OCI-LY7 (cell line): ENCODE measurements at regions not wholly inside any gene's neighbourhood (a gene's known extent, or its start where the extent isn't known, plus 50 kb on each side); places are given as distances from the start of the nearest gene placed in this dataset.

Experiments
- CTCF ChIP-seq: fragments of 200-600 bp; sonication (generic); conservative IDR thresholded peaks from 2 replicates; pipeline ENCODE4 v1.5.1; 2014; ENCODE audit warnings: mild to moderate bottlenecking, antibody characterized with exemption, low read length, moderate library complexity, mixed read lengths
- EZH2phosphoT487 ChIP-seq: fragments of 200-600 bp; sonication (generic); IDR thresholded peaks from 2 replicates; pipeline ENCODE4 v1.6.1; 2018; ENCODE audit warnings: low read depth, borderline replicate concordance, mild to moderate bottlenecking, mixed run types, antibody characterized with exemption, low read length, moderate library complexity, mixed read lengths

- TF ChIP-seq CTCF = no peak
- no peak for TF ChIP-seq EZH2phosphoT487
Observed at GRCh38 chr13:47757466-47758080, 243.5 kb downstream of the SUCLA2 start.
